Progenitor cell of endocrine pancreas (in vitro differentiated cells): ENCODE measurements at regions not wholly inside any gene's neighbourhood (a gene's known extent, or its start where the extent isn't known, plus 50 kb on each side); places are given as distances from the start of the nearest gene placed in this dataset.

ENCODE experiments used
- DNase-seq: peaks from one replicate; pipeline ENCODE4 v3.0.0; 2021; ENCODE audit warnings: low spot score; ENCODE audit not compliant: unreplicated experiment
- H3K27ac Mint-ChIP-seq: 2 replicates; pipeline ENCODE4 v1.8.0; 2021; ENCODE audit warnings: mild to moderate bottlenecking, moderate library complexity, mixed read lengths
- H3K27me3 Mint-ChIP-seq: 2 replicates; pipeline ENCODE4 v1.8.0; 2021; ENCODE audit warnings: mixed read lengths
- H3K36me3 Mint-ChIP-seq: 2 replicates; pipeline ENCODE4 v1.8.0; 2022; ENCODE audit warnings: mixed read lengths; ENCODE audit not compliant: insufficient read depth
- H3K4me1 Mint-ChIP-seq: 2 replicates; pipeline ENCODE4 v1.8.0; 2021; ENCODE audit warnings: low read depth, mixed read lengths
- H3K4me3 Mint-ChIP-seq: 2 replicates; pipeline ENCODE4 v1.8.0; 2021; ENCODE audit warnings: low read depth, mild to moderate bottlenecking, moderate library complexity, mixed read lengths
- H3K9me3 Mint-ChIP-seq: 2 replicates; pipeline ENCODE4 v1.8.0; 2021; ENCODE audit warnings: low read depth, mixed read lengths
- CTCF ChIP-seq: fragments of 200-600 bp; sonication (generic); IDR thresholded peaks from one replicate; pipeline ENCODE4 v1.5.0; 2021; ENCODE audit warnings: antibody characterized with exemption, mild to moderate bottlenecking; ENCODE audit not compliant: unreplicated experiment

DNA sequence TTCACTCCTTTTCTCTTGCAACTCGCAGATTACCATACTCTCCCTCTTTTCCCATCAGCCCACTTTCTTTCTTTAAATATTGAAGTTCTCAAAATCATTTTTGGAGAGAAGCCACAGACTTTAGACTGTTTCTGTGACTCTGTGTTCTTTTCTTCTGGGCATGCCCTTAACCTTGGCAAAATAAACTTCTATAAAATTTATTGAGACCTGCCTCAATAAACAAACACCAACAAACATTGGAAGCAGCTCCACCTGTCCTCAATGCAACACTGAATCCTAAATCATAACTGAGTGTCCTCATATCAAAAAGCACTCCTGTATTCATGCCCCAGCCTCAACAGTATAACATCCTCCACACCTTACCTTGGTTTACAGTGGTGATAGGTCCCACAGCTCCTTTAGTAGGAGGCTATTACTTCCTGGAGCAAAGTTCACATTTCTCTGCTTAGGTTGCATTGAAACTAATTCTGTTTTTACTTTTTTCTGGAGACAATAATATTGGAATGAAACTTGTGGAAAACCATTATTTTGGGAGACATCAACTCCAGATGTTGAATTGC is 320.0 kb upstream of the LRRC4C start:
- Mint-ChIP-seq H3K27ac (no peak overlapping the region), H3K27me3 (no peaks in the 10 kb centered on the region), H3K4me3 (no peak overlapping the region), H3K4me1 (no peaks in the 10 kb centered on the region), H3K36me3 (no peaks in the 10 kb centered on the region), H3K9me3 (peaks cover 7% of the 10 kb centered on the region)
- no peak for DNase-seq
- no peak for TF ChIP-seq CTCF

- H3K27me3 Mint-ChIP-seq = no peaks in the 10 kb centered on the region
- DNase-seq = no peak
- no peak for TF ChIP-seq CTCF
- H3K4me3 Mint-ChIP-seq = no peak overlapping the region
- H3K27ac Mint-ChIP-seq = no peak overlapping the region
- H3K36me3 Mint-ChIP-seq = no peaks in the 10 kb centered on the region
- no peaks in the 10 kb centered on the region for H3K4me1 Mint-ChIP-seq
- no peaks in the 10 kb centered on the region for H3K9me3 Mint-ChIP-seq
These were observed 322.0 kb upstream of the LRRC4C start for GRCh38 chr11:41781441-41781840.

- H3K27me3 Mint-ChIP-seq = no peaks in the 10 kb centered on the region
- H3K9me3 Mint-ChIP-seq = peaks cover 13% of the 10 kb centered on the region
- H3K4me3 Mint-ChIP-seq = no peak overlapping the region
- no peak for TF ChIP-seq CTCF
- H3K27ac Mint-ChIP-seq = no peak overlapping the region
- no peak for DNase-seq
- no peaks in the 10 kb centered on the region for H3K36me3 Mint-ChIP-seq
- H3K4me1 Mint-ChIP-seq = no peaks in the 10 kb centered on the region
These were observed 325.3 kb upstream of the LRRC4C start for GRCh38 chr11:41784513-41785335.

- no peak for DNase-seq
- no peak for TF ChIP-seq CTCF
- H3K4me1 Mint-ChIP-seq = no peaks in the 10 kb centered on the region
- H3K27me3 Mint-ChIP-seq = no peaks in the 10 kb centered on the region
- no peak overlapping the region for H3K4me3 Mint-ChIP-seq
- H3K36me3 Mint-ChIP-seq = no peaks in the 10 kb centered on the region
- H3K27ac Mint-ChIP-seq = no peak overlapping the region
- H3K9me3 Mint-ChIP-seq = peaks cover 13% of the 10 kb centered on the region
These were observed 326.6 kb upstream of the LRRC4C start for GRCh38 chr11:41786087-41786486.

DNA sequence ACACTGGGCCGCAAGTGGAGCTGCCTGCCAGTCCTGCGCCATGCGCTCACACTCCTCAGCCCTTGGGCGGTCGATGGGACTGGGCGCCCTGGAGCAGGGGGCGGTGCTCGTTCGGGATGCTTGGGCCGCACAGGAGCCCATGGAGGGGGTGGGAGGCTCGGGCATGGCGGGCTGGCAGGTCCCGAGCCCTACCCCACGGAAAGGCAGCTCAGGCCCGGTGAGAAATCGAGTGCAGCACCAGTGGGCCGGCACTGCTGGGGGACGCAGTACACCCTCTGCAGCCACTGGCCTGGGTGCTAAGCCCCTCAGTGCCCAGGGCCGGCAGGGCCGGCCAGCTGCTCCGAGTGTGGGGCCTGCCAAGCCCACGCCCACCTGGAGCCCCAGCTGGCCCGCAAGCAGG is 328.7 kb upstream of the LRRC4C start:
- H3K27me3 Mint-ChIP-seq = no peaks in the 10 kb centered on the region
- H3K4me3 Mint-ChIP-seq = no peak overlapping the region
- TF ChIP-seq CTCF = no peak
- no peak for DNase-seq
- no peak overlapping the region for H3K27ac Mint-ChIP-seq
- peaks cover 13% of the 10 kb centered on the region for H3K9me3 Mint-ChIP-seq
- no peaks in the 10 kb centered on the region for H3K4me1 Mint-ChIP-seq
- H3K36me3 Mint-ChIP-seq = no peaks in the 10 kb centered on the region
